ENCODE measurements at regions not wholly inside any gene's neighbourhood (a gene's known extent, or its start where the extent isn't known, plus 50 kb on each side); places are given as distances from the start of the nearest gene placed in this dataset.

- TF ChIP-seq ZBTB40 (IDR thresholded peaks at IDR 0.05; ENCODE audit: borderline replicate concordance) (no peak), BCLAF1 (IDR thresholded peaks at IDR 0.05) (no peak), MAX (IDR thresholded peaks at IDR 0.05; ENCODE audit: low read depth, low read length) (no peak)
These were observed 119.2 kb upstream of the CCL2 start (continued) for GRCh38 chr17:34135841-34136240.

GRCh38 chr17:34140006-34140405 lies 115.1 kb upstream of the CCL2 start:
- Histone ChIP-seq H3K27me3 (replicated peaks in 1 of 2; ENCODE audit: control insufficient read depth in 2 of 2, insufficient read depth in 2 of 2, low read length in 1 of 2) (no peaks in the 10 kb centered on the region; a peak in 1 of 4 replicates), H4K20me1 (ENCODE audit: control insufficient read depth, insufficient read depth) (no peaks in the 10 kb centered on the region), H2AFZ (ENCODE audit: control insufficient read depth, low read depth, low read length) (no peak overlapping the region), H3K79me2 (ENCODE audit: control insufficient read depth, insufficient read depth, low read length) (no peaks in the 10 kb centered on the region), H3K4me1 (ENCODE audit: control insufficient read depth, insufficient read depth, low read length) (no peaks in the 10 kb centered on the region), H3K9ac (ENCODE audit: control insufficient read depth, insufficient read depth, low read length) (no peak overlapping the region), H3K9me3 (replicated peaks; ENCODE audit: control insufficient read depth, insufficient read depth, low read length) (no peaks in the 10 kb centered on the region), H3K4me3 (no peak overlapping the region), H3K36me3 (ENCODE audit: control insufficient read depth in 2 of 2, insufficient read depth in 2 of 2, low read length in 1 of 2) (no peaks in the 10 kb centered on the region), H3K27ac (ENCODE audit: control insufficient read depth, insufficient read depth) (no peak overlapping the region), H3K4me2 (ENCODE audit: control insufficient read depth, insufficient read depth) (no peak overlapping the region)
- RAD21 ChIA-PET (ENCODE audit: unreplicated experiment) = no interaction called here
- BruUV-seq (replicated peaks) = no TSS peak
- WGBS (ENCODE audit: insufficient coverage, insufficient replicate concordance, low lambda C conversion rate, missing lambda C conversion rate) = 13% methylated on average over 8 of the region's 8 CpGs
- POLR2A ChIA-PET = no interaction called here
- SMC1A ChIA-PET (ENCODE audit: uncharacterized antibody, unreplicated experiment) = no interaction called here
- in situ Hi-C loops (cut with MboI) (no loop called here), intact Hi-C loops (cut with micrococcal nuclease; ENCODE audit: unreplicated experiment) (no loop called here)
- no peak for DNase-seq (ENCODE audit: low read depth, low spot score)
- TF ChIP-seq IKZF2 (IDR thresholded peaks at IDR 0.05) = no peak
- no peak for TF ChIP-seq NR2F1 (conservative IDR thresholded peaks at IDR 0.05)
- TF ChIP-seq TCF7 (IDR thresholded peaks at IDR 0.05; ENCODE audit: borderline replicate concordance) = no peak
- no peak for TF ChIP-seq E2F4 (IDR thresholded peaks at IDR 0.05; ENCODE audit: low read depth, low read length)
- no peak for TF ChIP-seq RAD51 (IDR thresholded peaks at IDR 0.05)
- no peak for TF ChIP-seq TCF12 (IDR thresholded peaks at IDR 0.05; ENCODE audit: low read depth, low read length)
- no peak for TF ChIP-seq ZNF207 (IDR thresholded peaks at IDR 0.05; ENCODE audit: borderline replicate concordance)
- no peak for ATAC-seq
- FAIRE-seq = no peak
- CTCF ChIA-PET = interaction anchor here (0.7 to 2.1 kb wide), 3 partner anchors 31 to 212 kb away, joined by 4 to 5 read pairs (median 4); no protein-coding TSS in a partner anchor

Measured in GM12878 (cell line).